HG03095 (cell line): ENCODE measurements at regions not wholly inside any gene's neighbourhood (a gene's known extent, or its start where the extent isn't known, plus 50 kb on each side); places are given as distances from the start of the nearest gene placed in this dataset.

Experiments
- ATAC-seq: cut with Tn5 transposase; IDR thresholded peaks from one replicate; pipeline ENCODE4 v1.9.1; 2021; ENCODE audit warnings: moderate library complexity; ENCODE audit not compliant: unreplicated experiment

- ATAC-seq: no peak
These were observed 339.5 kb downstream of the ALG10 start for GRCh38 chr12:34361721-34362316.

DNA sequence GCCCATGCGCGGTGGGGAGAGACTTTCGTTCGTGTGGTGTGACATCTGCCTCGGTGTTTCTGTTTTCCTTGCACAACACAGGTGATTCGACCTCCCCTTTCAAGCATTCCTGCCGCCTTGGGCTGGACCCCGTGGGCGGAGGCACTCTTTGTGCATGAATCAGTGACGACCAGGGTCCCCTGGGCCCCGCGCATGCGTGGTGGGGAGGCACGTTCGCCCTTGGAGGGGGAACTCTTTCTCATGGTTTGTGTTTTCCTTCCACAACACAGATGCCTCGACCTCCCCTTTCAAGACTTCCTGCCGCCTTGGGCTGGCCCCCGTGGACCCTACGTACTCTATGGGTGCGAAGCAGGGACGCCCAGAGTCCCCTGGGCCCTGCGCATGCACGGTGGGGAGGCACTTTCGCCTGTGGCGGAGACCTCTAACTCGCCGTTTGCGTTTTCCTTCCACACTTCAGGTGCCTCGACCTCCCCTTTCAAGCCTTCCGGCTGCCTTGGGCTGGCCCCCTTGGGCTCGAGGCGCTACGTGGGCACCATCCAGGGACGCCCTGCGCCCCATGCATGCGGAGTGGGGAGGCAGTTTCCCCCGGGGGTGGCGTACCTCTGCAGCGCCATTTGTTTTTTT, 340.9 kb downstream of the ALG10 start:
- ATAC-seq: no peak

DNA sequence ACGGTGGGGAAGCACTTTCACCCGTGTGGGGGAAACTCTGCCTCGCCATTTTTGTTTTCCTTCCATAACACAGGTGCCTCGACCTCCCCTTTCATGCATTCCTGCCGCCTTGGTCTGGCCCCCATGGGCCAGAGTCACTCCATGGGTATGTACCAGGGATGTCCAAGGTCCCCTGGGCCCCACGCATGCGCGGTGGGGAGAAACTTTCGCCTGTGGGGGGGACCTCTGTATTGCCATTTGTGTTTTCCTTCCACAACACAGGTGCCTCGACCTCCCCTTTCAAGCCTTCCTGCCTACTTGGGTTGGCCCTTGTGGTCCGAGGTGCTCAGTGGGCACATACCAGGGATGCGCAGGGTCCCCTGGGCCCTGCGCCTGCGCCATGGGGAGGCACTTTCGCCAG, 345.8 kb downstream of the ALG10 start:
- no peak for ATAC-seq

DNA sequence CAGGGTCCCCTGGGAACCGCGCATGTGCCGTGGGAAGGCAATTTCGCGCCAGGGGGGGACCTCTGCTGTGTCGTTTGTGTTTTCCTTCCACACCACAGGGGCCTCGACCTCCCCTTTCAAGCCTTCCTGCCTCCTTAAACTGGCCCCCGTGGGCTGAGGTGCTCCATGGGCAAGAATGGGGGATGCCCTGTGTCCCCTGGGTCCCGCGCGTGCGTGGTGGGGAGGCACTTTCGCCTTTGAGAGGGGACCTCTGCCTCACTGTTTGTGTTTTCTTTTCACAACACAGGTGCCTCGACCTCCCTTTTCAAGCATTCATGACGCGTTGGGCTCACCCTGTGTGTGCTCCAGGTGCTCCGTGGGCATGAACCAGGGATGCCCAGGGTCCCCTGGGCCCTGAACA, 348.8 kb downstream of the ALG10 start:
- ATAC-seq: no peak

DNA sequence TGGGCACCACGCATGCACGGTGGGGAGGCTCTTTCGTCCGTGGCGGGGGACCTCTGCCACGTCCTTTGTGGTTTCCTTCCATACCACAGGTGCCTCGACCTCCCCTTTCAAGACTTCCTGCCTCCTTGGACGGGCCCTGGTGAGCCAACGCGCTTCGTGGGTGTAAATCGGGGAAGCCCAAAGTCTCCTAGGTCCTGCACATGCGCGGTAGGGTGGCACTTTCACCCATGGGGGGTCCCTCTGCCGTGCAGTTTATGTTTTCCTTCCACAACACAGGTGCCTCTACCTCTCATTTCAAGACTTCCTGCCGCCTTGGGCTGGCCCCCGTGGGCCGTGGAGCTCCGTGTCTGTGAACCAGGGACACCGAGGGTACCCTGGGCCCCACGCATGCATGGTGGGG, 349.7 kb downstream of the ALG10 start:
- no peak for ATAC-seq

DNA sequence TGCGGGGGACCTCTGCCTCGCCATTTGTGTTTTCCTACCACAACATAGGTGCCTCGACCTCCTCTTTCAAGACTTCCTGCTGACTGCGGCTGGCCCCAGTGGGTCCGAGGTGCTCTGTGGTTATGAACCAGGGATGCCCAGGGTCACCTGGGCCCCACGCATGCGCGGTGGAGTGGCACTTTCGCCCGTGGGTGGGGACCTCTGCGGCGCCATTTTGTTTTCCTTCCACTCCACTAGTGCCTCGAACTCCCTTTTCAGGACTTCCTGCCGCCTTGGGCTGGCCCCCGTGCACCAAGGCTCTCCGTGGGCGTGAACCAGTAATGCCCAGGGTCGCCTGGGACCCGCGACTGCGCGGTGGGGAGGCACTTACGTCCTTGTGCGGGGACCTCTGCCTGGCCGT, 351.6 kb downstream of the ALG10 start:
- no peak for ATAC-seq

DNA sequence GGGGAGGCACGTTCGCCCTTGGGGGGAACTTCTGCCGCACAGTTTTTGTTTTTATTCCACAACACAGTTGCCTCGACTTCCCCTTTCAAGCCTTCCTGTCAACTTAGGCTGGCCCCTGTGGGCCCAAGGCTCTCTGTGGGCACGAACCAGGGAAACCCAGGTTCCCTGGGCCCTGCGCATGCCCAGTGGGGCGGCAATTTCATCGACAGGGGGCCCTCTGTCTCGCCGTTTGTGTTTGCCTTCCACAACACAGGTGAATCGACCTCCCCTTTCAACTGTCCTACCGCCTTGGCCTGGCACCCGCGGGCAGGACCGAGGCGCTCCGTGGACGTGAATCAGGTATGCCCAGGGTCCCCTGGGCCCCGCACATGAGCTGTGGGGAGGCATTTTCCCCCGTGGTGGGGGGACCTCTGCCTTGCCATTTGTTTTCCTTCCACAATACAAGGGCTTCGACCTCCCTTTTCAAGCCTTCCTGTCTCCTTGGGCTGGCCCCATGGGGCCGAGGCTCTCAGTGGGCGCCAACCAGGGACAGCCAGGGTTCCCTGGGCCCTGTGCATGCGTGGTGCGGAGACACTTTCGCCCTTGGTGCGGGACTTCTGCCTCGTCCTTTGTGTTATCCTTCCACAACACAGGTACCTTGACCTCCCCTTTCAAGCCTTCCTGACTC, 354.0 kb downstream of the ALG10 start:
- ATAC-seq: no peak

DNA sequence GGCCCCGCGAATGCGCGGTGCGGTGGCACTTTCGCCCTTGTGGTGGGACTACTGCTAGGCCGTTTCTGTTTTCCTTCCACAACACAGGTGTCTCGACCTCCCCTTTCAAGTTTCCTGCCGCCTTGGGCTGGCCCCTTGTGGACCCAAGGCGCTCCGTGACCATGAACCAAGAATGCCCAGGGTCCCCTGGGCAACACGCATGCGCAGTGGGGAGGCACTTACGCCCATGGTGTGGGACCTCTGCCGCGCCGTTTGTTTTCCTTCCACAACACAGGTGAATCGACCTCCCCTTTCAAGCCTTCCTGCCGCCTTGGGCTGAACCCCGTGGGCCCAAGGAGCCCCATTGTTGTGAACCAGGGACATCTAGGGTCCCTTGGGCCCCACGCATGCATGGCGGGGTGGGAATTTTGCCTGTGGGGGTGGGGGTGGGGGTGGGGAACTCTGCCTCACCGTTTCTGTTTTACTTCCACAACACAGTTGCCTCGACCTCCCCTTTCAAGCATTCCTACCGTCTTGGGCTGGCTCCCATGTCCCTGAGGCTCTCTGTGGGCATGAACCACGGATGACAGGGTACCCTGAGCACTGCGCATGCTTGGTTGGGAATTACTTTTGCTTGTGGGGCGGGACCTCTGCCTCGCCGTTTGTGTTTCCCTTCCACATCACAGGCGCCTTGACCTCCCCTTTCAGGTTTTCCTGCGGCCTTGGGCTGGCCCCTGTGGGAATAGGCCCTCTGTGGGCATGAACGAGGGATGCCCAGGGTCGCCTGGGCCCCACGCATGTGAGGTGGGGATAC, 355.1 kb downstream of the ALG10 start:
- no peak for ATAC-seq

DNA sequence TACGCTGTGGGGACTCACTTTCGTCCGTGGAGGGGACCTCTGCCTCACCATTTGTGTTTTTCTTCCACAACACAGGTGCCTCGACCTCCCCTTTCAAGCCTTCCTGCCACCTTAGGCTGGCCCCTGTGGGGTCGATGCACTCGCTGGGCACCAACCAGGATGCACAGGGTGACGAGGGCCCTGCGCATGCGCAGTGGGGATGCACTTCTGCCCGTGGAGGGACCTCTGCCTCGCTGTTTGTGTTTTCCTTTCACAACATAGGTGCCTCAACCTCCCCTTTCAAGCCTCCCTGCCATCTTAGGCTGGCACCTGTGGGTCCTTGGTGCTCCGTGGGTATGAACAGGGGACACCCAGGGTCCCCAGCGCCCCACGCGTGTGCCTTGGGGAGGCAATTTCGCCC, 356.8 kb downstream of the ALG10 start:
- no peak for ATAC-seq

DNA sequence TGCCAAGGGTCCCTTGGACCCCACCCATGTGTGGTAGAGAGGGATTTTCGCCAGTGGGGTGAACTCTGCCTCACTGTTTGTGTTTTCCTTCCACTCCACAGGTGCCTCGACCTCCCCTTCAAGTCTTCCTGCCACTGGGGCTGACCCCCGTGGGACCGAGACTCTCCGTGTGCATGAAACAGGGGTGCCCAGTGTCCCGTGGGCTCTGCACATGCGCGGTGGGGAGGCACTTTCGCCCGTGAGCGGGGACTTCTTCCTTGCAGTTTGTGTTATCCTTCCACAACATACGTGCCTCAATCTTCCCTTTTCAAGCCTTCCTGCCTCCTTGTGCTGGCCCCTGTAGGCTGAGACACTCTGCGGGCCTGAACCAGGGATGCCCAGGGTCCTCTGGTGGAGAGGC, 362.4 kb downstream of the ALG10 start:
- no peak for ATAC-seq

GRCh38 chr12:34386016-34386415, 363.7 kb downstream of the ALG10 start:
- ATAC-seq: no peak

GRCh38 chr12:34386621-34387255, 364.4 kb downstream of the ALG10 start:
- no peak for ATAC-seq

GRCh38 chr12:34387711-34388635, 365.7 kb downstream of the ALG10 start:
- ATAC-seq: no peak

DNA sequence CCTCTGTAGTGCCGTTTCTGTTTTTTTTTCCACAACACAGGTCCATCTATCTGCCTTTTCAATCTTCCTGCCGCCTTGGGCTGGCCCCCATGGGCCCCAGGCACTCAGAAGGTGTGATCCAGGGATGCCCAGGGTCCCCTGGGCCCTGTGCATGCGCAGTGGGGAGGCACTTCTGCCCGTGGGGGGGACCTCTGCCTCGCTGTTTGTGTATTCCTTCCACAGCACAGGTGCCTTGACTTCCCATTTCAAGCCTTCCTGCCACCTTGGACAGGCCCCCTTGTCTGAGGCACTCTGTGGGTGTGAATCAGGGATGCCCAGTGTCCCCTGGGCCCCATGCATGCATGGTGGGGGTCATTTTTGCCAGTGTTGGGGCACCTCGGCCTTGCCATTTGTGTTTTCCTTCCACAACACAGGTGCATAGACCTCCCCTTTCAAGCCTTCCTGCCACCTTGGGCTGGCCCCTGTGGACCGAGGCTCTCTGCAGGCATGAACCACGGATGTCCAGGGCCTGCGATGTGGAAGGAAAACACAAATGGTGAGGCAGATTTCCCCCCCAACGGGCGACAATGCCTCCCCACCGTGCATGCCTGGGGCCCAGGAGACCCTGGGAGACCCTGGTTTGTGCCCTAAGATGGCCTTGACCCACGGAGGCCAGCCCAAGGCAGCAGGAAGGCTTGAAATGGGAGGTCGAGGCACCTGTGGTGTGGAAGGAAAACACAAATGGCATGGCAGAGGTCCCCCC, 366.5 kb downstream of the ALG10 start:
- no peak for ATAC-seq

DNA sequence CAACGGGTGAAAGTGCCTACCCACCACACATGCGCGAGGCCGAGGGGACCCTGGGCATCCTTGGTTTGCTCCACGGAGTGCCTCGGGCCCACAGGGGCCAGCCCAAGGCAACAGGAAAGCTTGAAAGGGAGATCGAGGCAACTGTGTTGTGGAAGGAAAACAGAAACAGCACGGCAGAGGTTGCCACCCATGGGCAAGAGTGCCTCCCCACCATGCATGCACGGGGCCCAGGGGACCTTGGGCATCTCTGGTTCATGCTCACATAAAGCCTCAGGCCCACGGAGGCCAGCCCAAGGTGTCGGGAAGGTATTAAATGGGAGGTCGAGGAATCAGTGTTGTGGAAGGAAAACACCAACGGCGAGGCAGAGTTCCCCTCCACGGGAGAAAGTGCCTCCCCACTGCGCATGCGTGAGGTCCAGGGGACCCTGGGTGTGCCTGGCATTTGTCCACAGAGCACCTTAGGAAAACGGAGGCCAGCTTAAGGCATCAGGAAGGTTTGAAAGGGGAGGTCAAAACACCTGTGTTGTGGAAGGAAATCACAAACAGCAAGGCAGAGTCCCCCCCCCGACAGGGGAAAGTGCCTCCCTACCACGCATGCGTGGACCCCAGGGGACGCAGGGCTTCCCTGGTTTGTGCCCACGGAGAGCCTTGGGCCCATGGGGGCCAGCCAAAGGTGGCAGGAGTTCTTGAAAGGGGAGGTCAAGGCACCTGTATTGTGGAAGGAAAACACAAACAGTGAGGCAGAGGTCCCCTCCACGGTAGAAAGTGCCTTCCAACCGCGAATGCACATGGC, 367.3 kb downstream of the ALG10 start:
- ATAC-seq: no peak

DNA sequence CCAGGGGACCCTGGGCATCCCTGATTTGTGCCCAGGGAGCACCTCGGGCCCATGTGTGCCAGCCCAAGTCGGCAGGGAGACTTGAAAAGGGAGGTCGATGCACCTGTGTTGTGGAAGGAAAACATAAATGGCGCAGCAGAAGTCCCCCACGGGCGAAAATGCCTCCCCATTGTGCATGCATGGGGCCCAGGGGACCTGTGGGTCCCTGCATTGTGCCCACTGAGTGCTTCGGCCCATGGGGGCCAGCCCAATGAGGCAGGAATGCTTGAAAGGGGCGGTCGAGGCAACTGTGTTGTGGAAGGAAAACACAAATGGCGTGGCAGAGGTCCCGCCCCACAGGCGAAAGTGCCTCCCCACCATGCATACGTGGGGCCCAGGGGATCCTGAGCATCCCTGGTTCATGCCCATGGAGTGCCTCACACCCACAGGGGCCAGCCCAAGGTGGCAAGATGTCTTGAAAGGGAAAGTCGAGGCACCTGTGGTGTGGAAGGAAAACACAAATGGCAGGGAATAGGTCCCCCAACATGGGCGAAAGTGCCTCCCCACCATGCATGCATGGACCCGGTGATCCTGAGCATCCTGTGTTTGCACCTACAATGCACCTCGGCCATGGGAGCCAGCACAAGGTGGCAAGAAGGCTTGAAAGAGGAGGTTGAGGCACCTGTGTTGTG, 368.0 kb downstream of the ALG10 start:
- no peak for ATAC-seq

DNA sequence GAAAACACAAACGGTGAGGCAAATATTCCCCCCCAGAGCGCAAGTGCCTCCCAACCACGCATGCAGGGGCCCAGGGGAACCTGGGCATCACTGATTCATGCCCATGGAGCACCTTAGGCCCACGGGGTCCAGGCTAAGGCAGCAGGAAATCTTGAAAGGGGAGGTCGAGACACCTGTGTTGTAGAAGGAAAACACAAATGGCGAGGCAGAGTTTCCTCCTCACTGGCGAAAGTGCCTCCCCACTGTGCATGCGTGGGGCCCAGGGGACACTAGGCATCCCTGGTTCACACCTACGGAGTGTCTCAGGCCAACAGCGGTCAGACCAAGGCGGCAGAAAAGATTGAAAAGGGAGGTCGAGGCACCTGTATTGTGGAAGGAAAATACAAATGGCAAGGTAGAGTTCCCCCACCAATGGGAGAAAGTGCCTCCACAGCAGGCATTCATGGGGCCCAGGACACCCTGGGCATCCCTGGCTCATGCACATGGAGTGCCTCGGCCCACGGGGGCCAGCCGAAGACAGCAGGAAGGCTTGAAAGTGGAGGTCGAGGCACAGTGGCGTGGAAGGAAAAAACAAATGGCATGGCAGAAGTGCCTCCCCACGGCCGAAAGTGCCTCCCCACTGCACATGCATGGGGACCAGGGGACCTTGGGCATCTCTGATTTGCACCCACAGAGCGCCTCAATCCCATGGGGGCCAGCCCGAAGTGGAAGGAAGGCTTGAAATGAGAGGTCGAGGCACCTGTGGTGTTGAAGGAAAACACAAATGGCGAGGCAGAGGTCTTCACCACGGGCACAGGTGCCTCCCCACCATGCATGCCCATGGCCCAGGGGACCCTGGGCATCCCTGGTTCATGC, 368.8 kb downstream of the ALG10 start:
- no peak for ATAC-seq
